ENCODE measurements at regions not wholly inside any gene's neighbourhood (a gene's known extent, or its start where the extent isn't known, plus 50 kb on each side); places are given as distances from the start of the nearest gene placed in this dataset.

GRCh38 chr7:76149847-76150691, 51.6 kb upstream of the SRRM3 start:
- TF ChIP-seq CTCF (IDR thresholded peaks at IDR 0.05) (no peak), POLR2A (IDR thresholded peaks at IDR 0.05) (no peak), POLR2AphosphoS5 (IDR thresholded peaks at IDR 0.05; ENCODE audit: insufficient read depth in 1 of 2, low read depth in 1 of 2) (no peak)

Measured in vagina (tissue), 2 donors.